GM12874 (cell line): ENCODE measurements at regions not wholly inside any gene's neighbourhood (a gene's known extent, or its start where the extent isn't known, plus 50 kb on each side); places are given as distances from the start of the nearest gene placed in this dataset.

Experiments used
- TF ChIP-seq, protein P1 (sequence below): IDR thresholded peaks from 2 replicates; pipeline ENCODE4 v1.5.1; 2011; ENCODE audit warnings: low read depth, mild to moderate bottlenecking, control low read depth, low read length, moderate library complexity; ENCODE audit not compliant: insufficient read depth

DNA sequence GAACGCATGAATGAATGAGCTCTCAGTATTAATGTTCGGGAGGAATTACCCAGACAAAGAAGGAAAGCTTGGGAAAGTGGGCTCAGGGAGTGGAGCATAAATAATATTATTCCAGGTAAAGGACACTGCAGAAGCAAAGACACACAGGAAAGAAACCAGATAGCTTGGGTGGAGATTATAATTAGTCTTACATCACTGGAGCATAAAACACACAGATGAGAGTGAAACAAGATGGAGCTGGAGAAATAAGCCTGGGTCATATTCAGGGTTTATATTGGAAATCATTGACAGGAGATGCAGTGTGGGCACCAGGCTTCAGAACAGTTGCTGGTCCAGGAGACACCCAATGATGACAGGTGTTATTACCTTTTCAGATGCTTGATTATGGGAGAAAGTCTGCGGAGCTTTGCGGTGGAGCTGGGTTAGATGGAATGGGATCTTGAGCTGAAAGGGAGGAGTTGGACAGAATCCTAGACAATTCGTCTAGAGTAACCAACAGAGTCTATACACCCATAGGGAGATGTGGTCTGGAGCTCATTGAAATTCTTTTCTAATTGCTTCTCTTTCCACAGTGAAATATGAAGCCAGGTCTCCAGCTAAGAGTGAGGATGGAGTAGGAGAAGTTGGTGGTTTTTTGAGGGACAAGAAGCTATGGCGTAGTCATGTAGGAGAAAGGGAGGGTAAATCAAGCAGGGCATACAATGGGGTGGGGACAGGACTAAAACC lies 227.2 kb downstream of the FAM76B start:
- TF ChIP-seq, protein P1, sequence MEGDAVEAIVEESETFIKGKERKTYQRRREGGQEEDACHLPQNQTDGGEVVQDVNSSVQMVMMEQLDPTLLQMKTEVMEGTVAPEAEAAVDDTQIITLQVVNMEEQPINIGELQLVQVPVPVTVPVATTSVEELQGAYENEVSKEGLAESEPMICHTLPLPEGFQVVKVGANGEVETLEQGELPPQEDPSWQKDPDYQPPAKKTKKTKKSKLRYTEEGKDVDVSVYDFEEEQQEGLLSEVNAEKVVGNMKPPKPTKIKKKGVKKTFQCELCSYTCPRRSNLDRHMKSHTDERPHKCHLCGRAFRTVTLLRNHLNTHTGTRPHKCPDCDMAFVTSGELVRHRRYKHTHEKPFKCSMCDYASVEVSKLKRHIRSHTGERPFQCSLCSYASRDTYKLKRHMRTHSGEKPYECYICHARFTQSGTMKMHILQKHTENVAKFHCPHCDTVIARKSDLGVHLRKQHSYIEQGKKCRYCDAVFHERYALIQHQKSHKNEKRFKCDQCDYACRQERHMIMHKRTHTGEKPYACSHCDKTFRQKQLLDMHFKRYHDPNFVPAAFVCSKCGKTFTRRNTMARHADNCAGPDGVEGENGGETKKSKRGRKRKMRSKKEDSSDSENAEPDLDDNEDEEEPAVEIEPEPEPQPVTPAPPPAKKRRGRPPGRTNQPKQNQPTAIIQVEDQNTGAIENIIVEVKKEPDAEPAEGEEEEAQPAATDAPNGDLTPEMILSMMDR: no peak

DNA sequence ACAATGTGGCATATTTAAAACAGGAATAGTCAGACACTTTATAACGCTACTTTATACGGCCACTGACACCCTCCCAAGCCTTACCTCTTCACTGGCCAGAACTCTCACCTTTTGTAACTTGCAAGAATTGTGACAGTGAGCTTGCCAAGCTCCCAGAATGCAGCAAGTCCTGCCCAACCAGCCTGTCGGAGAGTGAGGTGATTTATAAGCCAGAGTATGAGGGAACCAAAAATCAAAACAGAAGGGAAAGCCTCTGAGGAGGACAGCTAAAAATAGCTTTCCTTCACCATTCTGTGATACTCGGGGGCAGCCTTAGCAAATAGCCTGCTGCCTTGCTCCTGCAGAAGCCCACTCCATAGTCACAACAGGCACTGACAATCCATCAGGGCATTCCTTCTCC lies 229.7 kb downstream of the FAM76B start:
- TF ChIP-seq, protein P1: no peak

DNA sequence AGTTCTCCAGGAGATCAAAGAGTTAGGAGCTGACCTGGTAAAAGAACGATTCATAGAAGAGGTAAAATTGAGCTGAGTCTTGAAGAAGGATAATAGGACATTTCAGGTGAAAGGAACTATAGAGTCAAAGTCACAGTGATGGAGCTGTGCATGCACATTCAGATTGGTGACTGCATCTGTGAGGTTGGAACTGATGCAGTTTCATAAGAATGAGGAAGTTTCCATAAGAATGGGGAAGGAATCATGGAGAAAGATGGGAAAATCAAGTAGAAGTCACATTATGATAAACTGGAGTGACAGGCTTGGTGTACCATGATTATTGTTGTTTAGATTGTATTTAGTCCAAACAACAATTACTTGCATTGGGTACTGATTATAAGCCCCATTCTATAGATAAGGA lies 232.2 kb downstream of the FAM76B start:
- TF ChIP-seq, protein P1: no peak

DNA sequence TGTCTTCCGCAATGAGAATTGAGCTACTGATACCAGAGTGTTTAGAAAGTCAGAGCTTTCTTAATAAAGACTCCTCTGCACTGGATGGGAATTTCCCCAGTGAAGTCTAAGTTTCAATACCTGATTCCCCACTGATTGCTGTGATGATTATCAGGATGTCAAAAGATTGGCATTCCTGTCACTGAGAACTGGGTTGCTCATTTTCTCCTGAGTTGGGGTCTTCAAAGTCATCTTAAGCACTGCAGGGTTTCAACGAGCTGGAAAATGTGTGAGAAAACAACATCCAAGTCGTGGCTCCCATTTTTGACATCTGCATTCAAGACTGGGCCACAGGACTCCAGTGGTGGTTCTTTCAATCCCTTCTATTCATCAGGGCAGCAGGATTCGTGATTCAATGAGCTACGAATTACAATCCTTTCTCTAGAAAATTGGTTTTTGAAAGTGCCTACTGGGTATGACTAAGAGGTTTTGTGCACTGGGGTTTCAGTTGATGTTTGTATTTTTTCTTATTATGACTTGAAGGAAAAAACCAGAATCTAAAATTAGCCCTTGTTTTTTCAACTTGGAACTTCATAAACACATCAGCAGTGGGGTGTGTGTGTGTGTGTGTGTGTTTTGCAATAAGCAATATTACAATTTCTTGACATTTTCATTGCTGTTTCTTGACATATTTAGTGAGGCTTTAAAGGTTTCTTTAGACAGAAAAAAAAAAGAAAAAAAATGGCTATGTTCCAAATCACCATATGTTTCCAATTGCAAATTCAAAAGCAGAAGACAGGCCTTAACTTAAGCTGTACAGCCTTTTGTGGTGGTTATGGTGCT lies 233.0 kb downstream of the FAM76B start:
- TF ChIP-seq, protein P1: no peak

DNA sequence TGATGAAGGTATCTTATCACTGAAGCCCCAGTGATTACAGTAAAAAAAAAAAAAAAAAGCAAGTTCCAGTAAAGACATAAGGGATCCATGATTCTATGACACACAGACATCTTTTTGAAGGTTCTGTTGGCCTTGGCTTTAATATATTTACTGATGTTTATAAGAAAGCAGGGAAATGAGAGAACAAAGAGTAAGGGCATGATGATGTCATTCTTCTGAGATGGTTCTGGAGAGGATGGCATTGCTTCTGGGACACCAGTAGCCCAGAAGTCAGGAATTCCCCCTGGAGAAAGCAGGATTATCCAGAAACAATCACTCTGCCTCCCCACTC lies 233.6 kb downstream of the FAM76B start:
- TF ChIP-seq, protein P1: no peak

DNA sequence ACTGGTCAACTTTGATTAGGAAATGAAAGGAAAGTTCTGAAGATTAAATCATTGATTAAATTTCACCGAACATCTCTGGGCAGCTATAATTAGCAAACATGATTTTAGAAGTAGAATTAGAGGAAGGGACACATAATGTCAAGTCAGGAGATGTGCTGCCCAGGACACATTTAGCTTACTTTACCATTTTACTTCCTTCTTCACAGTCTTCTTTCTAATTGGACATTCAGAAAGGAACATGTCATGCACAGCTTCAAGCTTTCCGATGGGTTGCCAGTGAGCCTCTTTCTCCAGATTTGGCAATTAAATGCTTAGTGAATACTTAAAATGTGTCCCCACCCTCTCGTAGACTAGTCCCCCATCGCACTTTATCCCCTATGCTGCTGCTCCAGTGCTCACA lies 234.7 kb downstream of the FAM76B start:
- TF ChIP-seq, protein P1: no peak

DNA sequence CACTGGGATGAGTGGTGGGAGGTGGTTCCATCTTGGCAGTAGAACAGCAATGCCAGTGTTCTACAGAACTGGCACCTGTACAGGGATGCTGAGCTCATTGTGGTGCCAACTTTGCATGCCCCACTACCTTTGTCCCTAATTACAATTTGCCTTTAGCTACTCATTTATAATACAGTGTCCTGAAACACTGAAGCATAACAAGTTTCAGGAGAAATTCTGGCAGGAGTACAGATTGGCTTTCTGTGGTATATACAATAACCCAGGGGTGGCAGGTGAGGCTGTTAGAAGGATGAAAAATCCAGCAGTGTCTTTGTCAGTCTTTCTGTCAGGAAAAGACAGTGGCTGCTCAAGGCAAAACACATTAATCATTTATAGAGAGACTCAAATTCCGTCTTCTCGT lies 240.3 kb downstream of the FAM76B start:
- TF ChIP-seq, protein P1: no peak
